Panc1 (cell line): ENCODE measurements at regions not wholly inside any gene's neighbourhood (a gene's known extent, or its start where the extent isn't known, plus 50 kb on each side); places are given as distances from the start of the nearest gene placed in this dataset.

Experiments
- ATAC-seq: fragments of 200-7000 bp; cut with Tn5 transposase; 2 replicates; pipeline ENCODE4 v1.9.1; 2020; ENCODE audit warnings: mild to moderate bottlenecking, moderate library complexity
- BruUV-seq: library from RNA; stranded (reverse); fragments of 400-500 nt; replicated peaks from 2 replicates; lab custom pipeline; 2021; lab: Mats Ljungman, UMichigan
- CTCF ChIA-PET: fragments of 300-600 bp; sonication (Branson Sonifier 250); formaldehyde crosslinking; loops from one replicate; lab custom pipeline; 2022; ENCODE audit warnings: antibody characterized with exemption; lab: Charles Lee
- POLR2A ChIA-PET: fragments of 300-600 bp; sonication (Branson Sonifier 250); formaldehyde crosslinking; loops from one replicate; lab custom pipeline; 2022; ENCODE audit warnings: antibody characterized with exemption; lab: Charles Lee
- DNase-seq: peaks from one replicate; pipeline ENCODE4 v3.0.0-alpha.2; 2010; ENCODE audit warnings: low read depth, low spot score
- H3K27ac ChIP-seq: 2 replicates; pipeline ENCODE4 v1.5.1; 2011; ENCODE audit warnings: mild to moderate bottlenecking, low read length, inconsistent platforms
- H3K27me3 ChIP-seq: fragments of 200-500 bp; sonication (Bioruptor generic); 2 replicates; pipeline ENCODE4 v1.6.0; 2014; ENCODE audit warnings: low read length, inconsistent platforms; ENCODE audit not compliant: control insufficient read depth, insufficient read depth
- H3K36me3 ChIP-seq: fragments of 200-500 bp; sonication (Bioruptor generic); 2 replicates; pipeline ENCODE4 v1.5.1; 2014; ENCODE audit warnings: inconsistent platforms, mild to moderate bottlenecking, low read length, moderate library complexity; ENCODE audit not compliant: control insufficient read depth, insufficient read depth
- H3K4me1 ChIP-seq: 2 replicates; pipeline ENCODE4 v1.5.1; 2011; ENCODE audit warnings: inconsistent platforms, mild to moderate bottlenecking, low read length, moderate library complexity; ENCODE audit not compliant: control insufficient read depth, insufficient read depth
- H3K4me3 ChIP-seq, 2 experiments: 2 replicates each; pipeline ENCODE4 v1.5.1; 2011 to 2012; ENCODE audit warnings: low read depth in 2 of 2, low read length in 2 of 2, mild to moderate bottlenecking in 2 of 2, inconsistent platforms in 1 of 2, moderate library complexity in 1 of 2
- H3K9me3 ChIP-seq: fragments of 200-500 bp; sonication (Bioruptor generic); 2 replicates; pipeline ENCODE4 v1.5.1; 2014; ENCODE audit warnings: low read depth, mild to moderate bottlenecking, inconsistent platforms, low read length, moderate library complexity; ENCODE audit not compliant: control insufficient read depth, insufficient read depth
- POLR2AphosphoS5 ChIP-seq: IDR thresholded peaks from 2 replicates; pipeline ENCODE4 v1.6.1; 2012; ENCODE audit warnings: mild to moderate bottlenecking, low read depth, low read length, moderate library complexity
- REST ChIP-seq, 2 experiments: IDR thresholded peaks; 2 replicates each; pipeline ENCODE4 v1.6.1; 2011 to 2012; ENCODE audit warnings: low read depth in 2 of 2, control low read depth in 1 of 2, low read length in 1 of 2, mild to moderate bottlenecking in 1 of 2, moderate library complexity in 1 of 2; ENCODE audit not compliant: insufficient read depth in 1 of 2
- SIN3A ChIP-seq: IDR thresholded peaks from 2 replicates; pipeline ENCODE4 v1.6.1; 2012; ENCODE audit warnings: low read depth, mild to moderate bottlenecking, low read length, moderate library complexity, borderline replicate concordance; ENCODE audit not compliant: insufficient read depth
- TCF7L2 ChIP-seq: IDR thresholded peaks from 2 replicates; pipeline ENCODE4 v1.6.1; 2011; ENCODE audit warnings: mild to moderate bottlenecking, low read depth, low read length, inconsistent platforms
- in situ Hi-C: cut with HindIII; loops from 2 replicates; pipeline ENCODE4 v1.10.0; 2016; ENCODE audit warnings: low sequenced_read_pairs, low pct_unique_long_range_greater_than_20kb
- intact Hi-C: fragments of 100-400 bp; cut with micrococcal nuclease; formaldehyde crosslinking; loops from one replicate; pipeline ENCODE4 v1.10.0; 2022; ENCODE audit not compliant: unreplicated experiment
- TF ChIP-seq, protein P1 (sequence below): fragments of 450-650 bp; IDR thresholded peaks from 2 replicates; pipeline ENCODE4 v1.5.1; 2017; ENCODE audit warnings: mild to moderate bottlenecking

DNA sequence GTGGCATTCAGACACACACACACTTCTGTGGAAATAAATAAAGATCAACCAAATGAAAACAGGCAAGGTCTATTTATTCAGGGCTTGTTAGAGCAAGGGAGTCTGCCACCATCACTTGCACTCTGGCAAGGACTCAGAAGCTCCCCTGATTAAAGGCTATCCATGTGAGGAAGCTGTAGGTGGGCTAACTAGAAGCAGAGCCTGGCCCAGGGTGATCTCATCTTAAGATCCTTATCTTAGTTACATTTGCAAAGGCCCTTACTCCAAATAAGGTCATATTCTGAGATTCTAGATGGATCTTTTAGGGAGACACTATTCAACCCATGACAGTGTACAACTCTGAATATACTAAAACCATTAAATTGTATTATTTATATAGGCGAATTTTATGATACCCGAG, 190.0 kb upstream of the SRD5A2 start:
- H3K27ac ChIP-seq, result no peak overlapping the region
- H3K36me3 ChIP-seq, result no peaks in the 10 kb centered on the region
- intact Hi-C loops, result no loop called here
- no peak overlapping the region for H3K4me3 ChIP-seq
- no peaks in the 10 kb centered on the region for H3K27me3 ChIP-seq
- ChIA-PET POLR2A (no interaction called here), CTCF (no interaction called here)
- no TSS peak for BruUV-seq
- no peak for DNase-seq
- H3K4me1 ChIP-seq, result no peaks in the 10 kb centered on the region
- H3K9me3 ChIP-seq, result no peaks in the 10 kb centered on the region
- in situ Hi-C loops, result no loop called here
- ATAC-seq, result no peak
- TF ChIP-seq, protein P1, sequence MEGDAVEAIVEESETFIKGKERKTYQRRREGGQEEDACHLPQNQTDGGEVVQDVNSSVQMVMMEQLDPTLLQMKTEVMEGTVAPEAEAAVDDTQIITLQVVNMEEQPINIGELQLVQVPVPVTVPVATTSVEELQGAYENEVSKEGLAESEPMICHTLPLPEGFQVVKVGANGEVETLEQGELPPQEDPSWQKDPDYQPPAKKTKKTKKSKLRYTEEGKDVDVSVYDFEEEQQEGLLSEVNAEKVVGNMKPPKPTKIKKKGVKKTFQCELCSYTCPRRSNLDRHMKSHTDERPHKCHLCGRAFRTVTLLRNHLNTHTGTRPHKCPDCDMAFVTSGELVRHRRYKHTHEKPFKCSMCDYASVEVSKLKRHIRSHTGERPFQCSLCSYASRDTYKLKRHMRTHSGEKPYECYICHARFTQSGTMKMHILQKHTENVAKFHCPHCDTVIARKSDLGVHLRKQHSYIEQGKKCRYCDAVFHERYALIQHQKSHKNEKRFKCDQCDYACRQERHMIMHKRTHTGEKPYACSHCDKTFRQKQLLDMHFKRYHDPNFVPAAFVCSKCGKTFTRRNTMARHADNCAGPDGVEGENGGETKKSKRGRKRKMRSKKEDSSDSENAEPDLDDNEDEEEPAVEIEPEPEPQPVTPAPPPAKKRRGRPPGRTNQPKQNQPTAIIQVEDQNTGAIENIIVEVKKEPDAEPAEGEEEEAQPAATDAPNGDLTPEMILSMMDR, result no peak
- no peak for TF ChIP-seq REST (IDR thresholded peaks at IDR 0.05; ENCODE audit: insufficient read depth in 1 of 2, low read depth in 2 of 2, low read length in 1 of 2)
- TF ChIP-seq TCF7L2, result no peak
- TF ChIP-seq SIN3A, result no peak
- TF ChIP-seq POLR2AphosphoS5, result no peak

DNA sequence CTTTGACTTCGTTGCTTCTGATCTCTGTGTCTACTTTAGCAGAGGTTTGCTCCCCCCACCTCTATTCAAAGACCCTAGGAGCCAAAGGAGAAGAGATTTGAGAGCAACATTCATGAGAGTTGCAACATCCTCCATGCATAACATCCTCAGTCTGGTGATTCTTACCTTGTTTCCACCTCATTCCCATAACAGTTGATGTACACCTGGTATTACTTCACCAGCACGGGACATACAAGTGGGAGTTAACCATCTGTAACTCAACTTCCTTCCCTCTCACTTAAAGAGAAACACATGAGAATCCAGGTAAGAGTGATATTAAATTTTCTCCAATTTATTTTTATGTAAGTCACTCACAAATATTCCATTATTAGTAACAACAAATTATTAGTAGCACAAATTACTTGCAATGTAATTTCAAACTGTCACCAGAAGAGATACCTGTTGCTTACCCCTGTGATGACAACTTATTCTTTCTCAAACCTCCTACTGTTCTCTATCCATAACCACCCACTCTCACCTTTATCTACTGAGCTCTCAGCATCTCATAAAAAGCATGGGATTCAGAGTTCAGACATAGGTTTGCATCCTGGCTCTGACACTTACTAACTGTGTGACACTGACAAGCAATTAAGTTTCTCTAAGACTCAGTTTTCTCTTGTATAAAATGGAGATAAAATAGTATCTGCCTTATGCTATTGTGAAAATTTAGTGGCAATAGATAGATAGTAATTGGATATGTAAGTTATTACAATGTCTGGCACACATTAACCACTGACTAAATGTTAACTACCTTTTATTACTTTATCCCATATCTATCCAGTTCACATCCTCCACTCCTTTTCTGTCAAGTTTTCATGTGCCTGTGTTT, 184.6 kb upstream of the SRD5A2 start:
- ChIA-PET CTCF (no interaction called here), POLR2A (no interaction called here)
- Histone ChIP-seq H3K36me3 (no peaks in the 10 kb centered on the region), H3K4me1 (no peaks in the 10 kb centered on the region), H3K4me3 (no peak overlapping the region), H3K27ac (no peak overlapping the region), H3K27me3 (no peaks in the 10 kb centered on the region), H3K9me3 (no peaks in the 10 kb centered on the region)
- no TSS peak for BruUV-seq
- DNase-seq (no peak), ATAC-seq (no peak)
- intact Hi-C loops (no loop called here), in situ Hi-C loops (no loop called here)
- TF ChIP-seq REST (IDR thresholded peaks at IDR 0.05; ENCODE audit: insufficient read depth in 1 of 2, low read depth in 2 of 2, low read length in 1 of 2) (no peak), TCF7L2 (no peak), SIN3A (no peak)
